ENCODE measurements at regions not wholly inside any gene's neighbourhood (a gene's known extent, or its start where the extent isn't known, plus 50 kb on each side); places are given as distances from the start of the nearest gene placed in this dataset.
A peak's percentile ranks its signal among the peaks of the same experiment; 100 is the strongest.

DNA sequence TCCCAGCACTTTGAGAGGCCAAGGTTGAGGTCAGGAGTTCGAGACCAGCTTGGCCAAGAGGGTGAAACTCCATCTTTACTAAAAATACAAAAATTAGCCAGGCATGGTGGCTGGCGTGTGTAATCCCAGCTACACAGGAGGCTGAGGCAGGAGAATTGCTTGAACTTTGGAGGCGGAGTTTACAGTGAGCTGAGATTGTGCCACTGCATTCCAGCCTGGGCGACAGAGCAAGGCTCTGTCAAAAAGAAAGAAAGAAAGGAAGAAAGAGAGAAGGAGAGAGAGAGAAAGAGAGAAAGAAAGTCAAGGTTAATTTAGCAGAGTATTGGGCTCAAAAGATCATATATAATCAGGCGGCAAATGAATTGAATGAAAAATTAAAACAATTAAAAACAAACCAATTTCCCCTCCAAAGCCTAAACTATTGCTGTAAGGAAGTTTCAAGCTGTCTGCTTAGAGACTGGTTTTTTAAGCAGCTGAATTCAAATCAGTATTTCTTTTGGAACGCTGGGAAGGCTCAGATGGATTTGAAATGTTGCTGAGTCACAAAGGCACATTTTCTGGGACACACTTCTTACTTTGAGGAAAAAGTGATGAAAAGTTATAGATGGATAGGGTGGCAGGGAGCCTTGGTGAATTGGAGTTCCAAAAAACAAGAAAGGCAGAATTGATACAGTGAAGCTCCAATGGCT is 81.3 kb upstream of the BHLHE40 start:
- no peak overlapping the region for H4K12ac ChIP-seq (ENCODE audit: low read depth, low read length)
- WGBS (ENCODE audit: extremely low coverage, insufficient coverage, insufficient read length): no CpG with 5 or more reads among the region's 6 CpGs

DNA sequence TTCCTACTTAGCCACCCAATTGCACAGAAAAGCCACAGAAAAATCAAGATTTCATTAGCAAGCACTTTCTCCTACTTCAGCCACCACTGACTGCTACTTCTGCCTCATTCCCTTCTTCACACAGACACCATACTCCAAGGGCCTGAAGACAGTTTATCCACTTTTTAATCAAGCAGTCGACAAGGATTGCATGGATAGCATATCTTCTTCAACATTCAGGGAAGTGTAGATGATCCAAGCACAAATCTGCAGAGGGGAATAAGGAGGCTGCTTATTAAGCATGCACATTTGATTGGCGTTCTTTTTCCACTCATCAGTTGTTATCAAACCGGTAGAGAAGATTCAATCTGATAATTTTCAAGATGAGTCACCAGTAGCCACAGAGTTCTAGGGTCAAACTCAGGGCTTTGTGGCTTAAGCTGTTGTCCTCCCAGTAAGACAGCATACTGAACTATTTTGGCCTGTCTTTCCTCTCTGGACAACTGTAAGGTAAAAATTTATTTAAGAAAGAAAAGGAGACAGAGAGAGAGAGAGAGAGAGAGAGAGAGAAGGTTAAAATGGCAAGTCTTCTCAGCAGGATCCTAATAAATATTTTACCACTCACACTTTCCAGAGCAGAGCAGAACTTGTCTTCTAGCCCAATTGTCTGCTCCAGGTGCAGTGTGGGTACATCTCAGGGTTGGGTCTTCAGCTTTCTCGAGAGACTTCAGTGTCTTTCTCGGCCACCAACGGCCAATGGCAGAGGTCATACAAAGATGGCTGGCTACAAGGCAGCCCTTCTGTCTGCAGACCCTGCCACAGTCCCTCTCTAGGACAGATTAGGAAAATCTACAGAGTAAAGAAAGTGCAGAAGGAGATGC is 80.6 kb upstream of the BHLHE40 start:
- Histone ChIP-seq H3K27me3 (ENCODE audit: insufficient read depth, low read length) (no peaks in the 10 kb centered on the region), H2AFZ (ENCODE audit: insufficient read depth, low read length, poor library complexity) (no peak overlapping the region), H3K4me3 (ENCODE audit: low read depth, low read length) (no peak overlapping the region), H2BK12ac (ENCODE audit: low read length) (peak overlapping the region; percentile 27), H3K79me2 (ENCODE audit: control insufficient read depth, insufficient read depth, low read length, poor library complexity) (no peaks in the 10 kb centered on the region), H4K12ac (ENCODE audit: low read depth, low read length) (no peak overlapping the region), H3K14ac (ENCODE audit: low read length) (no peak overlapping the region), H2BK5ac (ENCODE audit: low read depth, low read length, poor library complexity) (no peak overlapping the region), H3K9ac (ENCODE audit: low read length) (no peak overlapping the region), H2BK120ac (ENCODE audit: insufficient read depth, low read length, poor library complexity) (peak overlapping the region; percentile 72), H3K4me2 (ENCODE audit: low read length) (no peak overlapping the region), H3K36me3 (ENCODE audit: control insufficient read depth in 1 of 2, insufficient read depth in 2 of 2, low read length in 2 of 2) (no peaks in the 10 kb centered on the region), H3K18ac (ENCODE audit: low read length) (no peak overlapping the region), H4K8ac (ENCODE audit: low read depth, low read length) (no peak overlapping the region), H4K91ac (ENCODE audit: low read depth, low read length) (no peak overlapping the region), H3K23ac (ENCODE audit: low read length) (no peak overlapping the region), H3K27ac (ENCODE audit: low read depth, low read length) (peak overlapping the region; percentile 5), H3K4me1 (ENCODE audit: control insufficient read depth in 1 of 2, insufficient read depth in 2 of 2, low read length in 2 of 2) (peaks cover 13 to 16% of the 10 kb centered on the region in 2 experiments), H3K79me1 (ENCODE audit: low read length) (peaks cover 10% of the 10 kb centered on the region), H3K9me3 (ENCODE audit: insufficient read depth, low read depth, low read length) (no peaks in the 10 kb centered on the region), H3K4ac (ENCODE audit: low read depth, low read length) (no peak overlapping the region), H2AK5ac (ENCODE audit: low read length) (no peak overlapping the region)
- peak in 1 of 2 donors; percentile 55 for DNase-seq
- no CpG with 5 or more reads among the region's 6 CpGs for WGBS (ENCODE audit: extremely low coverage, insufficient coverage, insufficient read length)

More for the DNA sequence above, 81.3 kb upstream of the BHLHE40 start:
- Histone ChIP-seq H3K36me3 (ENCODE audit: control insufficient read depth in 1 of 2, insufficient read depth in 2 of 2, low read length in 2 of 2) (no peaks in the 10 kb centered on the region), H3K27me3 (ENCODE audit: insufficient read depth, low read length) (no peaks in the 10 kb centered on the region), H3K4ac (ENCODE audit: low read depth, low read length) (no peak overlapping the region), H4K8ac (ENCODE audit: low read depth, low read length) (peak overlapping the region; percentile 23), H2BK12ac (ENCODE audit: low read length) (peak overlapping the region; percentile 27), H3K79me2 (ENCODE audit: control insufficient read depth, insufficient read depth, low read length, poor library complexity) (no peaks in the 10 kb centered on the region), H3K9ac (ENCODE audit: low read length) (no peak overlapping the region), H2BK5ac (ENCODE audit: low read depth, low read length, poor library complexity) (no peak overlapping the region), H3K18ac (ENCODE audit: low read length) (no peak overlapping the region), H3K4me2 (ENCODE audit: low read length) (no peak overlapping the region), H3K14ac (ENCODE audit: low read length) (no peak overlapping the region), H4K91ac (ENCODE audit: low read depth, low read length) (no peak overlapping the region), H3K27ac (ENCODE audit: low read depth, low read length) (peak overlapping the region; percentile 5), H2AFZ (ENCODE audit: insufficient read depth, low read length, poor library complexity) (no peak overlapping the region), H3K79me1 (ENCODE audit: low read length) (peaks cover 10% of the 10 kb centered on the region), H3K4me3 (ENCODE audit: low read depth, low read length) (no peak overlapping the region), H3K23ac (ENCODE audit: low read length) (no peak overlapping the region), H3K9me3 (ENCODE audit: insufficient read depth, low read depth, low read length) (no peaks in the 10 kb centered on the region), H3K4me1 (ENCODE audit: control insufficient read depth in 1 of 2, insufficient read depth in 2 of 2, low read length in 2 of 2) (peaks cover 13 to 16% of the 10 kb centered on the region in 2 experiments), H2AK5ac (ENCODE audit: low read length) (no peak overlapping the region), H2BK120ac (ENCODE audit: insufficient read depth, low read length, poor library complexity) (peak overlapping the region; percentile 72)
- DNase-seq: peak in 1 of 2 donors; percentile 37

DNA sequence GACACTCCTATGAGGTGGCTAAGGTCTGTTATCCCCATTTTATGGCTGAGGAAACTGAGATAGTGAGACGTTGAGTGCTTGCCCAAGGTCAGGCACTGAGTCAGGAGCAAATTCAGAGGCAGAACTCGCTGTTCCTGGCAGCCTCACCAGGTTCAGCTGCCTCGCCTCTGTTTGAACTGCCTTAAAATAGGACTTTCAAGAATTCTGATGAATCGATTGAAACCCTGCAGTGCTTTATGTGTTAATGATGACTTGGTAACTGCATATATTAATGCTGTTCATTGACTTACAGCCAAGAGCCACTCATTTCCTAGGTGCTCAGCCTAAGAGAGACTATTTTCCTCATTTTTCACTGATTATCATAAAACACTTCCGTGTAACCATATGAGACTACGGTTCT is 79.5 kb upstream of the BHLHE40 start:
- no peak overlapping the region for H2AFZ ChIP-seq (ENCODE audit: insufficient read depth, low read length, poor library complexity)
- peak overlapping the region; percentile 29 for H2BK120ac ChIP-seq (ENCODE audit: insufficient read depth, low read length, poor library complexity)
- no peak overlapping the region for H3K9ac ChIP-seq (ENCODE audit: low read length)
- peak overlapping the region; percentile 25 for H2AK5ac ChIP-seq (ENCODE audit: low read length)
- H2BK12ac ChIP-seq (ENCODE audit: low read length): peak overlapping the region; percentile 9
- no peak overlapping the region for H3K4me2 ChIP-seq (ENCODE audit: low read length)
- H3K23ac ChIP-seq (ENCODE audit: low read length): no peak overlapping the region
- no peak for DNase-seq
- peaks cover 10% of the 10 kb centered on the region for H3K79me1 ChIP-seq (ENCODE audit: low read length)
- no peaks in the 10 kb centered on the region for H3K36me3 ChIP-seq (ENCODE audit: control insufficient read depth in 1 of 2, insufficient read depth in 2 of 2, low read length in 2 of 2)
- no peaks in the 10 kb centered on the region for H3K27me3 ChIP-seq (ENCODE audit: insufficient read depth, low read length)
- peak overlapping the region; percentile 38 for H4K91ac ChIP-seq (ENCODE audit: low read depth, low read length)
- no peak overlapping the region for H4K12ac ChIP-seq (ENCODE audit: low read depth, low read length)
- H3K4me3 ChIP-seq (ENCODE audit: low read depth, low read length): no peak overlapping the region
- no CpG with 5 or more reads among the region's 6 CpGs for WGBS (ENCODE audit: extremely low coverage, insufficient coverage, insufficient read length)
- no peak overlapping the region for H3K4ac ChIP-seq (ENCODE audit: low read depth, low read length)
- H3K27ac ChIP-seq (ENCODE audit: low read depth, low read length): no peak overlapping the region
- no peaks in the 10 kb centered on the region for H3K9me3 ChIP-seq (ENCODE audit: insufficient read depth, low read depth, low read length)
- no peak overlapping the region for H3K18ac ChIP-seq (ENCODE audit: low read length)
- peaks cover 13 to 16% of the 10 kb centered on the region in 2 experiments for H3K4me1 ChIP-seq (ENCODE audit: control insufficient read depth in 1 of 2, insufficient read depth in 2 of 2, low read length in 2 of 2)
- no peak overlapping the region for H2BK5ac ChIP-seq (ENCODE audit: low read depth, low read length, poor library complexity)
- H3K79me2 ChIP-seq (ENCODE audit: control insufficient read depth, insufficient read depth, low read length, poor library complexity): no peaks in the 10 kb centered on the region
- H3K14ac ChIP-seq (ENCODE audit: low read length): no peak overlapping the region
- H4K8ac ChIP-seq (ENCODE audit: low read depth, low read length): no peak overlapping the region

DNA sequence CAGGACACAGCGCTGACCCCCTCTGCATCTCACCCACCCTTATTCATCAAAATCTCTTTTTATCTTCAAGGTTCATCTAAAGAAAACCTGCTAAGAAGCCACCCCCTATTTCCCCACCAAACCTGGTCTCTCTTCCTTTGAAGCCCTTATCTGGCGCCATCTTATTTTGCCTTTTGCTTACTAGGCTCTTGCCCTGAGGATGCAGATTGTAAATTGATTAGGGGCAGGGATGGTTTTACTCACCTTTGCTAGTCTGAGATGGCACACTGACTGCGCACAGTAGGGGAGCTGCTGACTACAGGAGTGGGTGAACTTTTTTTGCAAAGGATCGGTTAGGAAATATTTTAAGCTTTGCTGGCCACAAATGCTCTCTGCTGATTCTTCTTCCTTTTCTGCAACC is 78.9 kb upstream of the BHLHE40 start:
- Histone ChIP-seq H3K36me3 (ENCODE audit: control insufficient read depth in 1 of 2, insufficient read depth in 2 of 2, low read length in 2 of 2) (no peaks in the 10 kb centered on the region), H3K23ac (ENCODE audit: low read length) (no peak overlapping the region), H3K27ac (ENCODE audit: low read depth, low read length) (no peak overlapping the region), H4K8ac (ENCODE audit: low read depth, low read length) (no peak overlapping the region), H3K4ac (ENCODE audit: low read depth, low read length) (no peak overlapping the region), H3K4me1 (ENCODE audit: control insufficient read depth in 1 of 2, insufficient read depth in 2 of 2, low read length in 2 of 2) (peaks cover 14 to 17% of the 10 kb centered on the region in 2 experiments), H3K4me2 (ENCODE audit: low read length) (no peak overlapping the region), H3K14ac (ENCODE audit: low read length) (no peak overlapping the region), H2BK120ac (ENCODE audit: insufficient read depth, low read length, poor library complexity) (no peak overlapping the region), H3K9me3 (ENCODE audit: insufficient read depth, low read depth, low read length) (no peaks in the 10 kb centered on the region), H2AFZ (ENCODE audit: insufficient read depth, low read length, poor library complexity) (no peak overlapping the region), H3K79me1 (ENCODE audit: low read length) (peaks cover 9% of the 10 kb centered on the region), H2BK12ac (ENCODE audit: low read length) (no peak overlapping the region), H2BK5ac (ENCODE audit: low read depth, low read length, poor library complexity) (no peak overlapping the region), H3K9ac (ENCODE audit: low read length) (no peak overlapping the region), H2AK5ac (ENCODE audit: low read length) (no peak overlapping the region), H3K79me2 (ENCODE audit: control insufficient read depth, insufficient read depth, low read length, poor library complexity) (no peaks in the 10 kb centered on the region), H4K91ac (ENCODE audit: low read depth, low read length) (no peak overlapping the region), H3K27me3 (ENCODE audit: insufficient read depth, low read length) (no peaks in the 10 kb centered on the region), H4K12ac (ENCODE audit: low read depth, low read length) (no peak overlapping the region), H3K18ac (ENCODE audit: low read length) (no peak overlapping the region), H3K4me3 (ENCODE audit: low read depth, low read length) (no peak overlapping the region)
- no CpG with 5 or more reads among the region's 4 CpGs for WGBS (ENCODE audit: extremely low coverage, insufficient coverage, insufficient read length)
- no peak for DNase-seq

Data from trophoblast cell (in vitro differentiated cells and primary cell).